ENCODE measurements at regions not wholly inside any gene's neighbourhood (a gene's known extent, or its start where the extent isn't known, plus 50 kb on each side); places are given as distances from the start of the nearest gene placed in this dataset.
"Not testable (repeated sequence)": the region's sequence is repeated elsewhere in the genome, so short reads cannot be mapped to it uniquely, and the experiment has no call there.

- no peaks in the 10 kb centered on the region for H3K4me1 ChIP-seq (ENCODE audit: control insufficient read depth in 1 of 2, insufficient read depth in 2 of 2, low read length in 2 of 2)
- H3K9me3 ChIP-seq (ENCODE audit: control insufficient read depth in 1 of 2, low read length in 2 of 2), result no peaks in the 10 kb centered on the region
- H3K27ac ChIP-seq (ENCODE audit: low read depth, low read length), result no peak overlapping the region
- no peaks in the 10 kb centered on the region for H3K36me3 ChIP-seq (ENCODE audit: control insufficient read depth in 1 of 2, insufficient read depth in 2 of 2, low read length in 2 of 2)
- no peak overlapping the region for H3K4me3 ChIP-seq (ENCODE audit: low read depth in 1 of 2, low read length in 2 of 2)
- H3K27me3 ChIP-seq (ENCODE audit: control insufficient read depth in 1 of 2, insufficient read depth in 2 of 2, low read length in 2 of 2), result no peaks in the 10 kb centered on the region
- no peak overlapping the region for H3K9ac ChIP-seq (ENCODE audit: low read depth in 1 of 2, low read length in 2 of 2)
Measured at GRCh38 chr10:124168991-124169802, 75.8 kb upstream of the CHST15 start.

- H3K9me3 ChIP-seq (ENCODE audit: control insufficient read depth in 1 of 2, low read length in 2 of 2), result no peaks in the 10 kb centered on the region
- no peak overlapping the region for H3K9ac ChIP-seq (ENCODE audit: low read depth in 1 of 2, low read length in 2 of 2)
- no peaks in the 10 kb centered on the region for H3K4me1 ChIP-seq (ENCODE audit: control insufficient read depth in 1 of 2, insufficient read depth in 2 of 2, low read length in 2 of 2)
- H3K4me3 ChIP-seq (ENCODE audit: low read depth in 1 of 2, low read length in 2 of 2), result no peak overlapping the region
- H3K36me3 ChIP-seq (ENCODE audit: control insufficient read depth in 1 of 2, insufficient read depth in 2 of 2, low read length in 2 of 2), result no peaks in the 10 kb centered on the region
- H3K27ac ChIP-seq (ENCODE audit: low read depth, low read length), result no peak overlapping the region
- H3K27me3 ChIP-seq (ENCODE audit: control insufficient read depth in 1 of 2, insufficient read depth in 2 of 2, low read length in 2 of 2), result no peaks in the 10 kb centered on the region
Measured at GRCh38 chr10:124168581-124168980, 75.2 kb upstream of the CHST15 start.

GRCh38 chr10:124167925-124168324 is 74.5 kb upstream of the CHST15 start:
- H3K4me3 ChIP-seq (ENCODE audit: low read depth in 1 of 2, low read length in 2 of 2); H3K27me3 ChIP-seq (ENCODE audit: control insufficient read depth in 1 of 2, insufficient read depth in 2 of 2, low read length in 2 of 2); H3K36me3 ChIP-seq (ENCODE audit: control insufficient read depth in 1 of 2, insufficient read depth in 2 of 2, low read length in 2 of 2); H3K9ac ChIP-seq (ENCODE audit: low read depth in 1 of 2, low read length in 2 of 2); H3K4me1 ChIP-seq (ENCODE audit: control insufficient read depth in 1 of 2, insufficient read depth in 2 of 2, low read length in 2 of 2); H3K9me3 ChIP-seq (ENCODE audit: control insufficient read depth in 1 of 2, low read length in 2 of 2); H3K27ac ChIP-seq (ENCODE audit: low read depth, low read length): not testable (repeated sequence)

GRCh38 chr10:124166431-124167125 is 73.2 kb upstream of the CHST15 start:
- Histone ChIP-seq H3K4me3 (ENCODE audit: low read depth in 1 of 2, low read length in 2 of 2) (no peak overlapping the region), H3K27ac (ENCODE audit: low read depth, low read length) (no peak overlapping the region), H3K36me3 (ENCODE audit: control insufficient read depth in 1 of 2, insufficient read depth in 2 of 2, low read length in 2 of 2) (no peaks in the 10 kb centered on the region), H3K9me3 (ENCODE audit: control insufficient read depth in 1 of 2, low read length in 2 of 2) (no peaks in the 10 kb centered on the region), H3K4me1 (ENCODE audit: control insufficient read depth in 1 of 2, insufficient read depth in 2 of 2, low read length in 2 of 2) (no peaks in the 10 kb centered on the region), H3K9ac (ENCODE audit: low read depth in 1 of 2, low read length in 2 of 2) (no peak overlapping the region), H3K27me3 (ENCODE audit: control insufficient read depth in 1 of 2, insufficient read depth in 2 of 2, low read length in 2 of 2) (no peaks in the 10 kb centered on the region)

GRCh38 chr10:124165827-124166226 is 72.4 kb upstream of the CHST15 start:
- H3K4me3 ChIP-seq (ENCODE audit: low read depth in 1 of 2, low read length in 2 of 2), result no peak overlapping the region
- no peaks in the 10 kb centered on the region for H3K27me3 ChIP-seq (ENCODE audit: control insufficient read depth in 1 of 2, insufficient read depth in 2 of 2, low read length in 2 of 2)
- H3K9me3 ChIP-seq (ENCODE audit: control insufficient read depth in 1 of 2, low read length in 2 of 2), result no peaks in the 10 kb centered on the region
- H3K9ac ChIP-seq (ENCODE audit: low read depth in 1 of 2, low read length in 2 of 2), result no peak overlapping the region
- H3K27ac ChIP-seq (ENCODE audit: low read depth, low read length), result no peak overlapping the region
- H3K4me1 ChIP-seq (ENCODE audit: control insufficient read depth in 1 of 2, insufficient read depth in 2 of 2, low read length in 2 of 2), result no peaks in the 10 kb centered on the region
- no peaks in the 10 kb centered on the region for H3K36me3 ChIP-seq (ENCODE audit: control insufficient read depth in 1 of 2, insufficient read depth in 2 of 2, low read length in 2 of 2)

- Histone ChIP-seq H3K9ac (ENCODE audit: low read depth in 1 of 2, low read length in 2 of 2) (no peak overlapping the region), H3K36me3 (ENCODE audit: control insufficient read depth in 1 of 2, insufficient read depth in 2 of 2, low read length in 2 of 2) (no peaks in the 10 kb centered on the region), H3K27ac (ENCODE audit: low read depth, low read length) (no peak overlapping the region), H3K4me3 (ENCODE audit: low read depth in 1 of 2, low read length in 2 of 2) (no peak overlapping the region), H3K4me1 (ENCODE audit: control insufficient read depth in 1 of 2, insufficient read depth in 2 of 2, low read length in 2 of 2) (no peaks in the 10 kb centered on the region), H3K27me3 (ENCODE audit: control insufficient read depth in 1 of 2, insufficient read depth in 2 of 2, low read length in 2 of 2) (no peaks in the 10 kb centered on the region), H3K9me3 (ENCODE audit: control insufficient read depth in 1 of 2, low read length in 2 of 2) (no peaks in the 10 kb centered on the region)
Measured at GRCh38 chr10:124165311-124165710, 71.9 kb upstream of the CHST15 start.

- Histone ChIP-seq H3K4me1 (ENCODE audit: control insufficient read depth in 1 of 2, insufficient read depth in 2 of 2, low read length in 2 of 2) (no peaks in the 10 kb centered on the region), H3K27me3 (ENCODE audit: control insufficient read depth in 1 of 2, insufficient read depth in 2 of 2, low read length in 2 of 2) (no peaks in the 10 kb centered on the region), H3K36me3 (ENCODE audit: control insufficient read depth in 1 of 2, insufficient read depth in 2 of 2, low read length in 2 of 2) (no peaks in the 10 kb centered on the region), H3K9me3 (ENCODE audit: control insufficient read depth in 1 of 2, low read length in 2 of 2) (no peaks in the 10 kb centered on the region), H3K27ac (ENCODE audit: low read depth, low read length) (no peak overlapping the region), H3K4me3 (ENCODE audit: low read depth in 1 of 2, low read length in 2 of 2) (no peak overlapping the region), H3K9ac (ENCODE audit: low read depth in 1 of 2, low read length in 2 of 2) (no peak overlapping the region)
Measured at GRCh38 chr10:124164264-124164663, 70.9 kb upstream of the CHST15 start.

GRCh38 chr10:124162774-124163354 is 69.5 kb upstream of the CHST15 start:
- no peaks in the 10 kb centered on the region for H3K9me3 ChIP-seq (ENCODE audit: control insufficient read depth in 1 of 2, low read length in 2 of 2)

GRCh38 chr10:124162136-124162535 is 68.7 kb upstream of the CHST15 start:
- no peak overlapping the region for H3K9ac ChIP-seq (ENCODE audit: low read depth in 1 of 2, low read length in 2 of 2)
- H3K27me3 ChIP-seq (ENCODE audit: control insufficient read depth in 1 of 2, insufficient read depth in 2 of 2, low read length in 2 of 2), result no peaks in the 10 kb centered on the region
- no peaks in the 10 kb centered on the region for H3K9me3 ChIP-seq (ENCODE audit: control insufficient read depth in 1 of 2, low read length in 2 of 2)

More at GRCh38 chr10:124162774-124163354, 69.5 kb upstream of the CHST15 start:
- Histone ChIP-seq H3K4me3 (ENCODE audit: low read depth in 1 of 2, low read length in 2 of 2) (no peak overlapping the region), H3K4me1 (ENCODE audit: control insufficient read depth in 1 of 2, insufficient read depth in 2 of 2, low read length in 2 of 2) (no peaks in the 10 kb centered on the region), H3K27me3 (ENCODE audit: control insufficient read depth in 1 of 2, insufficient read depth in 2 of 2, low read length in 2 of 2) (no peaks in the 10 kb centered on the region), H3K36me3 (ENCODE audit: control insufficient read depth in 1 of 2, insufficient read depth in 2 of 2, low read length in 2 of 2) (no peaks in the 10 kb centered on the region), H3K27ac (ENCODE audit: low read depth, low read length) (no peak overlapping the region), H3K9ac (ENCODE audit: low read depth in 1 of 2, low read length in 2 of 2) (no peak overlapping the region)

GRCh38 chr10:124161601-124162000 is 68.2 kb upstream of the CHST15 start:
- no peak overlapping the region for H3K4me3 ChIP-seq (ENCODE audit: low read depth in 1 of 2, low read length in 2 of 2)
- no peaks in the 10 kb centered on the region for H3K9me3 ChIP-seq (ENCODE audit: control insufficient read depth in 1 of 2, low read length in 2 of 2)
- peaks cover 0 to 5% of the 10 kb centered on the region in 2 donors for H3K4me1 ChIP-seq (ENCODE audit: control insufficient read depth in 1 of 2, insufficient read depth in 2 of 2, low read length in 2 of 2)
- H3K9ac ChIP-seq (ENCODE audit: low read depth in 1 of 2, low read length in 2 of 2), result no peak overlapping the region
- no peaks in the 10 kb centered on the region for H3K36me3 ChIP-seq (ENCODE audit: control insufficient read depth in 1 of 2, insufficient read depth in 2 of 2, low read length in 2 of 2)
- no peaks in the 10 kb centered on the region for H3K27me3 ChIP-seq (ENCODE audit: control insufficient read depth in 1 of 2, insufficient read depth in 2 of 2, low read length in 2 of 2)
- no peak overlapping the region for H3K27ac ChIP-seq (ENCODE audit: low read depth, low read length)

More at GRCh38 chr10:124162136-124162535, 68.7 kb upstream of the CHST15 start:
- no peaks in the 10 kb centered on the region for H3K36me3 ChIP-seq (ENCODE audit: control insufficient read depth in 1 of 2, insufficient read depth in 2 of 2, low read length in 2 of 2)
- no peak overlapping the region for H3K27ac ChIP-seq (ENCODE audit: low read depth, low read length)
- no peaks in the 10 kb centered on the region for H3K4me1 ChIP-seq (ENCODE audit: control insufficient read depth in 1 of 2, insufficient read depth in 2 of 2, low read length in 2 of 2)
- H3K4me3 ChIP-seq (ENCODE audit: low read depth in 1 of 2, low read length in 2 of 2), result no peak overlapping the region
